ENCODE measurements at regions not wholly inside any gene's neighbourhood (a gene's known extent, or its start where the extent isn't known, plus 50 kb on each side); places are given as distances from the start of the nearest gene placed in this dataset.
"Not testable (repeated sequence)": the region's sequence is repeated elsewhere in the genome, so short reads cannot be mapped to it uniquely, and the experiment has no call there.

DNA sequence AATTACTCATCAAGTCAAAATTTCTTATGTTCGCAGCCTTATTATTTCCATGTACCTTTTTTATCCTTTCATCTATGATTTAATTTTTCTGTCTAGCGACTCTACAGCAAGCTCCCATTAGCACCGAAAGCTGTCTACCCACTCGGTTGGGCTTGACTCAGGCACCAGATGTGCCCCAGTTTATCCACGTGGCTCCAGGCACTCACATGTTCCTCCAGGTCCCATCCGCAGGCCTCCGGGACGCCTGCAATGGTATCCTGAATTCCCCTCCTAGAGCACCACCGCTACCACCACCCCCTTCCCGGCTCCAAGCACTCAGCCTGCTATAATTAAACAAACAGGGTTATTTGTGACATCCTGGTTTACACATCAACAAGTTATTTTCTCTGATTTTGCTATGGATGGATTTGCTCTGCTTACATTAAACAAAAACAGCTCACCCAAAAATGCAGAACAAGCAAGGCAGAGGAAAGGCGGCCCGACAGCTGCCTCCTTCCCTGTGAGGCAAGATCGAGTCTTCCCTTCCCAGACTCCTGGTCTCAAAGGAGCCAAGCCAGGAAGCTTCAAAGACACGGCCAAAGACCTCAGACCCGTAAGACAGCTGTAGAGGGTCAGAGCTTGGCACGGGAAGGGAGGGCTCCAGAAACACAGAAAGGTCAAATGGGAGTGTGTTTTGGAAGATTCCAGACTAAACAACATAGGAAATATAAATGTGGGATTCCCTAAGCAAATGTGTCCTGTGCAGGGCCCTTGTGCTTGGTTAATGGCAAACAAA lies 253.8 kb downstream of the TTC8 start:
- no peak for DNase-seq

DNA sequence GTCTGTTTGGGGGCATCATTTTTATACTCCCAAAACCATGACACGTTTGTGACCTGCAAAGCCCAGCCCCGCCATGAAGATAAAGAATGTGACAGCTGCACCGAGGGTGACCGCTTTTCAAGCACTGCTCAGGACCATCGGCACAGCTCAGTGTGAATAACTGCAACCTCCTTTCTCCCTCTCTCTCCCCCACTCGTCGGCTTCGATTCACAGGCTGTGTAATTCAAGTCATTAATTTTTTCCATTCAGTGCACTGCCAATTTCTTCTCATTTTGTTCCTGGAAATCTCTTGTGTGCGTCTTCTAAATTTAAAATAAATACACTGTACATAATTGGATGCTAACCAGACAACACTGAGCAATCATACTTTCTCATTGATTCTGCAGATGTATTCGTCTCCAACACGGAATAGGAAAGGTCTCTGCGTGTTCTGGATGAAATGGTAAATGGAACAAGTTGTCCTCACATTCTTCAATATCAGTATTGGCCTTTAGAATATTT lies 260.8 kb downstream of the TTC8 start:
- DNase-seq: no peak

DNA sequence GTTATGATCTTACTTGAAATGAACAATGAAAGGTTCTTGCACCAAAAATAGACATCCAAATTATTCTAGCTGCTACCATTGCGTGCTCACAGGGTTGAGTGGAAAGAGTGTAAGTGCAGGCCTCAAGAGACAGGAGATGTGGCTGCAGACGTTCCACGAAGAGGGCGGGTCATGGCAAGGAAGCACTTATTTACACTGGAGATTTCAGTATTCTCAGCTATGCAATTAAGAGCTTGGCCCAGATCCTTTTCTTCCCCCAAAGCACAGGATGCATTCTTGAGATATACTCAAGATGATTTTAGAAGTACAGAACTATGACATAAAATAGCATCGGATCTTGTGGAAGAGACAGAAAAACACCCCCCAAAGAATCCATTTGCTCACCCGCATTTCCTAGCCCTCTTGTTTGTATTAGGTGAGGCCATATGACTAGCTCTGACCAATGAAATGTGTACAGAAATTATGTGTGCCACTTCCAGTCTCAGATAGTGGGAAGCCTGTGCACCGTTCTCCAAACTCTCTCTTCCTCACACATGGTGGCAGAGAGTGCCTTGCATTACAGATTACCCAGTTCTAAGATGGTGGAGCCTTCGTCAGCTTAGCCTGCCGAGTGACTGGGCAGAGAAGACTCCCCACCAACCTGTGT lies 261.4 kb downstream of the TTC8 start:
- DNase-seq: no peak

DNA sequence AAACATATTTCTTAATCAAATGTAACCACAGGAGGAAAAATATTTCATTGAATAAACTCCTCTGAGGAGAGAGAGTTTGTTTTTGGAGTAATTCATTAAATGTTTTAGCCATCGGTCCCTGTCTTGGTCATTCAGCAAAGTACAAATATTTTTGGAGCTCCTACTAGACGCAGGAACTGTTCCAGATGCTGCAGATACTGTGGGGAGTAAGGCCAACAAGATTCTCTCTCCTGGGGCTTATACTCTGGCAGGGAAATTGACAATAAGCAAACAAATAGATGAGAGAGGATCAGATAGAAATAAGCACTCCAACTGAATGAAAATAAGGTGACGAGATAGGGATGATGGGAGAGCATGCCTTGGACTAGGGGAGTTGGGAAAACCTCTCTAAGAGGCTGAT lies 264.1 kb downstream of the TTC8 start:
- DNase-seq: no peak

DNA sequence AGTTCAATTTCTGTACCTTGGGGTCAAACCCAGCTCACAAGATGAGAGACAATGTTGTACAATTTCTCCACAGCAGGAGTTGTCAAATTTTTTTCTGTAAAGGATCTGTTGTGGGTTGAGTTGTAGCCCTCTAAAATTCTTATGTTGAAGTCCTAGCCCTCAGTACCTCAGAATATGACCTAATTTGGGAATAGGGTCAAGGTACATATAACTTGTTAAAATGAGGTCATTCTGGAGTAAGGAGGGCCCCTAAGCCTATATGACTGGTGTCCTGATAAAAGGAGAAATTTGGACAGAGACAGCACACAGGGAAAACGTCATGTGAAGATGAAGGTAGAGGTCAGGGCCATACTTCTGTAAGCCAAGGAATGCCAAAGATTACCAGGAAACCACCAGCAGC lies 264.9 kb downstream of the TTC8 start:
- no peak for DNase-seq

DNA sequence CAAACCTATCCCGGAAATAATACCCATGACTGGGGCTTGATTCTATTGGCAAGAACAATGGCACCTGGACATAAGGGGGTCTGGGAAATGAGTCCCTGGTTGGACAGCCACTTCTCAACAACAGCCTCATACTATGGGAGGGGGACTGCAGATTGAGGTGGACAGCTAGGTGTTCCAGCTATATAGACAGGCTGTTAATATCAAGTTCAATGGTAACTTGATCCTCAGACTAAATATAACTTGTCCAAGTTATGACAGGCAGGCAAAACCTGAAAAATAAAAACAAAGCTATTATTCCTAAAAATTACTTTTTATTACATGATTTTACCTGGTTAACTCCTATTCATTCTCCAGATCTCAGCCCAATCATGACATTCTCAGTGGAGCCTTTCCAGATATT lies 267.3 kb downstream of the TTC8 start:
- no peak for DNase-seq

DNA sequence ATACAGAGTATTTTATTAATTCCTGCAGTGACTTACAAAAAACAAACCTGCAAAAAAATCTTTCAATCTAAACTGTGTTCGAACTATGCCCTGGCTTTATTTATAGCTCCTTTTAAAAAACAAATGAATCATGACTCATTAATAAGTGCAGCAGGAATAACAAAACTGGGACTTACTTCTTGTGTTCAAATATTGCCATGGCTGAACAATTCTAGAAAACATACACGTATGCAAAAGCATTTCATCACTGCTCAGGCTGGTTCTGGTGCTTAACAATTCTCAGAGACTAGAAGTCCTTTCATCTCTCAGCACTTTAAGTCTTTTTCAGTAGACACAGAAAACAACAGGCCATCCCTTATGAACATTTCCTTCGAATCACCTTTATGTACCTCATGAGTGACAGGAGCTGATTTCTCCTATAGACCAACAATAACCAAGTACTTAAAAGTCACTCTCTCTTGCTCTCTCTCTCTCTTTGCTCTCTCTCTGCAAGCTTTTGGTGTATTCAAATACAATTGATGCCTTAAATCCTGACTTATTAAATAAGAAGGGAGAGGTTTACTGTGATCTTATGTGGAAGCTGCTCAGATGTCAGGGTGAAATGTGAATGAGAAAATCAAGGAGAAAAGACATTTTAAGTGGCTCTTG lies 268.8 kb downstream of the TTC8 start:
- DNase-seq: no peak

DNA sequence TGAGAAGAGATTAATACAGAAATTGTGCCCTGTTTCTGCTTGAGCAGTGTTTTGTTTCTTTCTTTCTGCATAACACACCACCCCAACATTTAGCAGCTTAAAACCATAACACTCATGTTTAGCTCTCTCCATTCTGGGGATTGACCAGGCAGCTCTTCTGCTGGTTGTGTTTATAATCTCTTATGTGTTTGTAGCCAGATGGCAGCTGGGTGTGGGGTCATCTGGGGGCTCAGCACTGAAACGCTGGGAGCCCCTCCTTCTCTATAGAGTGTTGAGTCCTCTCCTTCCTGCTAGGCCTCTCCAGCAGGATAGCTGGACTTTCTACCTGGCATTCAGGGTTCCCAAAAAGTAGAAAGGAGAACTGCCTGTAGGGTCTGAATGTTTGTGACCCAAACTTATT lies 270.6 kb downstream of the TTC8 start:
- DNase-seq: no peak

DNA sequence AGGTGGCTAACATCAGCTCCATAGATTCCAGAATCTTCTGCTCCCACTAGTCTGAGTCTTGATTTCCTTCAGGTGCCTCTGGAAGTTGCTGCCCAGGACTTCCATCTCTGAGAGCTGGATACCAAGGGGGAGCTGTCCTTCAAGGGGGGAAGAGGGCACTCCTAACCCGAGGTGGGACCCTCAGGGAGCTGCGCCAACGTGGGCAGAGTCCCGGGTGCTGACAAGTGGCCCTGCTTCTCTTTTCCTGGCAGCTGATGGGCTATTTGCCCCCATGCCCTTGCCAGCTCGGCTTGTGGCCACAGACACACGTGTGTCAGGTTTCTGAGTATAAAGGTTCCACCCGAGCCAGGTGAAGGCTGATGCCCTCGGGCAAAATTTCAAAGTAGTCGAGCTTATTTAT lies 272.5 kb downstream of the TTC8 start:
- no peak for DNase-seq

DNA sequence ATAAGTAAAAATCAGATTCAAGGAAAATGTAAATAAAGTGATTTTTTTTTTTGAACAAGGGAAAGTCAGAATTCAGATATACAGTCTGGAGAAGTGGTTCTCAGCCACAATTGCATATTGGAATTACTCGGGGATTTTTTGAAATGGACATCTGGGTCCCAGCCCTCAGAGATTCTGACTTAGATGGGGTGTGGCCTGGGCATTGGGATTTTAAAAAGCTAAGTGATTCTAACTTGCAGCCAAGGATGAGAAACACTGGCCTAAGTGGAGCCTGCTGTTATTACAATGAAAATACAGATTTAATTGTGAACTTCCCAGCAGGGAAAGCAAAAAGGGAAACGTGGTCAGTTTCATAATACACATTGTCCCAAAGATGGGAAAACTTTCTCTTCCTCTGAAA lies 273.8 kb downstream of the TTC8 start:
- DNase-seq: no peak

DNA sequence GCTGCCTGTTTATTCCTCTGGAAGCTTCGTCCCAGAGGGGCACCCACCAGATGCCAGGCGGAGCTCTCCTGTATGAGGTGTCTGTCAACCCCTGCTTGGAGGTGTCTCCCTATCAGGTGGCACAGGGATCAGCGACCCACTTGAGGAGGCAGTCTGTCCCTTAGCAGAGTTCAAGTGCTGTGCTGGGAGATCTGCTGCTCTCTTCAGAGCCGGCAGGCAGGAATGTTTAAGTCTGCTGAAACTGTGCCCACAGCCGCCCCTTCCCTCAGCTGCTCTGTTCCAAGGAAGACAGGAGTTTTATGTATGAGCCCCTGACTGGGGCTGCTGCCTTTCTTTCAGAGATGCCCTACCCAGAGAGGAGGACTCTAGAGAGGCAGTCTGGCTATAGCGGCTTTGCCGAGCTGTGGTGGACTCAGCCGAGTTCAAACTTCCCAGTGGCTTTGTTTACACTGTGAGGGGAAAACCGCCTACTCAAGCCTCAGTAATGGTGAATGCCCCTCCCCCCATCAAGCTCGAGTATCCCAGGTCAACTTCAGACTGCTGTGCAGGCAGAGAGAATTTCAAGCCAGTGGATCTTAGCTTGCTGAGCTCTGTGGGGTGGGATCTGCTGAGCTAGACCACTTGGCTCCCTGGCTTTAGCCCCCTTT lies 279.8 kb downstream of the TTC8 start:
- DNase-seq: not testable (repeated sequence)

DNA sequence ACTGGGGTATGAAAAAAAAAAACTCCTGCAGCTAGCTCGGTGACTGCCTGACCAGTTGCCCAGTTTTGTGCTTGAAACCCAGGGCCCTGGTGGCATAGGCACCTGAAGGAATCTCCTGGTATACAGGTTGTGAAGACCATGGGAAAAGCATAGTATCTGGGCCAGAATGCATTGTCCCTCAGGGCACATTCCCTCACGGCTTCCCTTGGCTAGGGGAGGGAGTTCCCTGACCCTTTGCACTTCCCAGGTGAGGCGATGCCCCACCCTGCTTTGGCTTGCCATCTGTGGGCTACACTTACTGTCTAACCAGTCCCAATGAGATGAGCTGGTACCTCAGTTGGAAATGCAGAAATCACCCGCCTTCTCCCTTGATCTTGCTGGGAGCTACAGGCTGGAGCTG lies 280.4 kb downstream of the TTC8 start:
- DNase-seq: not testable (repeated sequence)
